GM19397 (cell line): ENCODE measurements at regions not wholly inside any gene's neighbourhood (a gene's known extent, or its start where the extent isn't known, plus 50 kb on each side); places are given as distances from the start of the nearest gene placed in this dataset.
"Not testable (repeated sequence)": the region's sequence is repeated elsewhere in the genome, so short reads cannot be mapped to it uniquely, and the experiment has no call there.

ENCODE experiments used
- ATAC-seq: cut with Tn5 transposase; IDR thresholded peaks from one replicate; pipeline ENCODE4 v1.9.1; 2021; ENCODE audit warnings: mild to moderate bottlenecking, moderate library complexity; ENCODE audit not compliant: unreplicated experiment

DNA sequence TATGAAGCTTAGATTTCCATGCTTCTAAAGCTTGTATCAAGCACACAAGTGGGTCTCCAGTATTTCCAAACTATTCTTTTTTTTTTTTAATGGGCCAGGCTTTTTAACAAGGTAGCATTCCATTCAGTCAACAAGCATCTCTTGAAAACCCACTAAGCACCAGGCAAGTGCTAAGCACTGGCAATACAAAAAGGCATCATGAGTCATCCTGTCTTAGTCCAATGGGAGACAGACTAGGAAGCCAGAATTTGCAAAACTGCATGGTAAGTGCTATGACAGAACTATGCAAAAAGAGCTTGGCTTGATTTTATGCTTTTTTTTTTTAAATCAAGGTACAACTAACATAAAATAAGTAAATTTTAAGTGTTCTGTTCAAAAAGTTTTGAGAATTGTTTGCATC is 109.3 kb upstream of the DST start:
- ATAC-seq, result no peak

DNA sequence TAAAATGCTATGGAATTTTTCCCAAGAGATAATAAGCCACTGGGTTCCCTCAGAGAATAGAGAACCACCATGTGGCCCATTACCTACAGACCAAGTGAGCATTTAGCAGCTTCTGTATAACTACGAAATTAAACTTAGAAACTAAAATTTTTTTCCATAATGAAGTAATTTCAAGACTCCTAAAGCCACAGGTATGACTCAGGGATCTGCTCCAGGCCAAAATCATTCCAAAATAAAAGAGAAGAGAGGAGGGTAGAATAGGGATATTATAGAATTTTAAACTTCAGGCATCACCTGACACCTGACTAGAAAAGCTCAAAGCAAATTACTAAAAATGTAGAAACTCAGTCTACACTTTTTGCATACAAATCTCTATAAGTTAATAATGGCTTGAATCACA is 108.9 kb upstream of the DST start:
- ATAC-seq, result no peak

DNA sequence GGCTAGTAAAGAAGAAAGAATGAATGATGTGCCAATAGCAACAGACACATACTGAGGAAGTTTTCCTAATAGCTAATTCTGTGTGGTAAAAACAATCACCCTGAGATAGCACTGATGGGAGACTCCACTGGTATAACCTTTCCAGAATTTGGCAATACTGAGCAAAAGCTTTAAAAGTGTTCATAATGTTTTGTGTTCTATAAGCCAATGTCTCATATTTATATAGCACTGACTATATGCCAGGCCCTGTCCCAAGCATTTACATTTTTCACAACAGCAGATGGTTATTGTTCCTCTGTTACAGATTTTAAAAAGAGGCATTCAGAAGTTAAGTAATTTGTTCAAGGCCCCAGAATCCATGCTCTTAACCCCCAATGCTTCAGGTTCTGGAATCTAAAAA is 108.0 kb upstream of the DST start:
- no peak for ATAC-seq

GRCh38 chr6:56749632-56750151 is 107.0 kb upstream of the DST start:
- no peak for ATAC-seq

GRCh38 chr6:56746767-56747504 is 104.2 kb upstream of the DST start:
- no peak for ATAC-seq

DNA sequence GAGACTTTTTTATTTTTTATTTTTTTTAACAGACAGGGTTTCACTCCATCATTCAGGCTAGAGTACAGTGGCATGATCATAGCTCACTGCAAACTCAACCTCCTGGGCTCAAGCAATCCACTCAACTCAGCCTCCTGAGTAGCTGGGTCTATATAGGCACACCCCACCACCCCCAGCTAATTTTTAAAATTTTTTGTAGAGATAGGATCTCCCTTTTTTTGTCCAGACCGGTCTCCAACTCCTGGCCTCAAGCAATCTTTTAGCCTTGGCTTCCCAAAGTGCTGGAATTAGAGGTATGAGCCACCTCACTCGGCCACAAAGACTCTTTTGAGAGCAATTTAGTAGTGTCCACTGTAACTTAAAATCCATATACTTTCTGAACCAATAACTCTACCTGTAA is 103.3 kb upstream of the DST start:
- ATAC-seq, result no peak

DNA sequence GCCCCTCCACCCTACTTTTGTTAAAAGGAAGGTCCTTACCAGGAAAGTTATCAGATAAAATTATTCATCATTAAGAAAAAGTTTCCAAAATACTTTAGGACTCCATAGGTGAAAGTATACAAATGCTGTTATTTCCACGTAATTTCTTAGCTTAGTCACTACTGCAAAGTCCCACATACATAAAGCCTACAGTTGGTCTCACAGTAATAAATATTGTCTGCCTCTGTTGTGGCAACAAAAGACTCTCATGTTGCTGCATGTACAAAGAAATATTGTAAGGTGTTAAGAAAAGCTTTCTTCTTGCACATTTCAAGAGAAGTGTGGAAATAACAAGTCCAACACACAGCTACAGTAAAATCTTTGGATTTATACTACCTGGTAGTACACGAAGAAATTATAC is 102.4 kb upstream of the DST start:
- no peak for ATAC-seq

- no peak for ATAC-seq
Measured at GRCh38 chr6:56744528-56744927, 101.8 kb upstream of the DST start.

GRCh38 chr6:56742122-56742791 is 99.6 kb upstream of the DST start:
- no peak for ATAC-seq

DNA sequence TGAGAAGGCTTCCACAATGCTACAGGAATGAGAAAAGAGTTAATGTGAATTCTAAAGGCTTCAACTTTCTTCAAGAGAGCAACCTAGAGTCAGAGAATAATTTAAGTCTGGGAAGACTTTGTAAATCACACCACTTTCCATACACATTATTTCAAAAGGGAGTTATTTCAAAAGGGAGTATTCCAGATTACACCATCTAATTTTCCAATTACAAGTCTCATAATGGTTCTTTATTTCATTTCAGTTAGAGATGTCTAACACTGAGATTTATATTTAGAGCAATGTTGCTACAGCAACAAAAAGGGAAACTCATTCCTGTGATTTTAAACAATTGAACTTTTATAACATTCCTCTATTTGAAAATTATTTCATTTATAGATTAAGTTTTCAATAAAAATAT is 98.8 kb upstream of the DST start:
- ATAC-seq, result no peak

DNA sequence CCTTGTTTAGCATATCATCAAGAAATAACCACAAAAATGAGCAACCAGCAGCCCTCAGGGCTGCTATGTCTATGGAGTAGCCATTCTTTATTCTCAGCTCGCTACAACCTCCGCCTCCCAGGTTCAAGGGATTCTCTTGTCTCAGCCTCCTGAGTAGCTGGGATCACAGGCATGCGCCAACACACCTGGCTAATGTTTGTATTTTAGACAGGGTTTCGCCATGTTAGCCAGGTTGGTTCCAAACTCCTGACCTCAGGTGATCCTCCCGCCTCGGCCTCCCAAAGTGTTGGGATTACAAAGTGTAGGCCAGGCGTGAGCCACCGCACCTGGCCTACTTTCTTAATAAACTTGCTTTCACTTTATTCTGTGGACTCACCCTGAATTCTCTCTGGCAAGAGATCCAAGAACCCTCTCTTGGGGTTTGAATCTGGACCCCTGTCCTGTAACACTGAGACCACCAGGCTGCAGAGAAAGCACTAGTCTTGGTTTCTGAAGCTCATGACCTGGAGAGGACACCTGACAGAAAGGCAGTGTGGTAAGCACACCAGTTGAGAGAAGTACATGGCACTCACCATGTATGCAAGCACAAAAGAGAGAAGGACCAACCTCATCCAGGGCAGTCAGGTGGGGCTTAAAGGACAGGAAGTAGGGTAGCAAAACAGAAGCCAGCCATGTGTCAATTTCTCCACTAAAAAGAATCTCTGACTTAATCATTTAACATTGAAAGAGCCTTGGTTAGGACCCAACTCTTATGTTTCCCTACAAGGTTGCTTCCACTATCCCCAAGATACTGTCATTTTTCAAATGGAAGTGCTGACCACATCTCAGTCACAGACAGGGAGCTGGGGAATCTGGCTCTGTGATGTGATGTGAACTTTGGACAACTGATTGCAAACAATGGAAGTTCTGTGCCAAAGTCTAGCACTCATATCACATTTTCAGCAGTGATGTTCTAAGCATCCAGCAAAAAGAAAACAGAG is 97.4 kb upstream of the DST start:
- ATAC-seq, result no peak

DNA sequence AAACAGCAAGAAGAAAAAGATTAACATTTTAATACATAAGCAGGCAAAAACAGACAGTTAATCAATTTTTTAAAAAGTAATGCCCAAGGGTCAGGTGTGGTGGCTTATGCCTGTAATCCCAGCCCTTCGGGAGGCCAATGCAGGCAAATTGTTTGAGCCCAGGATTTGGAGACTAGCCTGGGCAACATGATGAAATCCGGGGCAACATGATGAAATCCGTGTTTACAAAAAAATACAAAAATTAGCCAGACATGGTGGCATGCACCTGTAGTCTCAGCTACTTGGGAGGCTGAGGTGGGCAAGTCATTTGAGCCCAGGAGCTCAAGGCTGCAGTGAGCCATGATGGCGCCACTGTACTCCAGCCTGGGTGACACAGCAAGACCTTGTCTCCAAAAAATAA is 94.1 kb upstream of the DST start:
- no peak for ATAC-seq

GRCh38 chr6:56734335-56734734 is 91.6 kb upstream of the DST start:
- ATAC-seq, result no peak

DNA sequence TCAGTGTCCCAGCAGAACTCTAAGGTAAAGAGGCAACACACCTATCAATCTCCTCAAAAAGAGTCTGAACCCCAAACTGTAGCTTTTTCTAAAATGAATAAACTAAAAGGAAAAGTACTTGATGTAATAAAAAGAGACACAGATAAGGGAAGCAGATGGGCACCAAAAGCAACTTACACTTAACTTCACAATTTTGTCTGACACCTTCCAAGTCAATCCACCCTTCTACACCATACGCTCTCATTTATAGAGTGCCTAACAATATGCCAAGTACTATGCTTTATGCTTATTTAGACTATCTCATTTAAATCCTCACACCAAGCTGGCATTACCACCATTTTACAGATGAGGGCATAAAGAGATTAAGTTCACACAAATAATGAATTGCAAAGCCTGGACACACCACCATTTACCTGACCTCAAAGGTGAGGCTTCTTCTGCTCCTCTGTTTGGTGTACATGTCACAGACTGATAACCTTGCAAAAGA is 90.6 kb upstream of the DST start:
- no peak for ATAC-seq

DNA sequence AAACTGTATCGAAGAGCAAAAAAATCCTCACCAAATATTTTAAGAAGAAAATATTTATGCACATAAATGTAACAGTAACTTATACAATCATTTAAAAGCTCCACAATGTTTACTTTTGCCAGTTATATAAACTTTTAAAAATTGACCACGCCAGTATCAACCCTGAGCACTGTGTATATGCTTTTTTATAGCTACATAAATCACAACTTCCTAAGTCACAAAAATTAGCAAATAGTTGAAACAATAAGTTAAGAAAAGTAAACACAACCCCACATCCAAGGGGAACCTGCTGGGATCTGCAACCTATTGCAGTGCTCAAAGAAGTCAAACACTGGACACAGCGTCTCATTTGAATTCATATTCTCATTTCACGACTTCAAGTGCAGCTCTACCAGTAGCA is 89.8 kb upstream of the DST start:
- ATAC-seq, result no peak

DNA sequence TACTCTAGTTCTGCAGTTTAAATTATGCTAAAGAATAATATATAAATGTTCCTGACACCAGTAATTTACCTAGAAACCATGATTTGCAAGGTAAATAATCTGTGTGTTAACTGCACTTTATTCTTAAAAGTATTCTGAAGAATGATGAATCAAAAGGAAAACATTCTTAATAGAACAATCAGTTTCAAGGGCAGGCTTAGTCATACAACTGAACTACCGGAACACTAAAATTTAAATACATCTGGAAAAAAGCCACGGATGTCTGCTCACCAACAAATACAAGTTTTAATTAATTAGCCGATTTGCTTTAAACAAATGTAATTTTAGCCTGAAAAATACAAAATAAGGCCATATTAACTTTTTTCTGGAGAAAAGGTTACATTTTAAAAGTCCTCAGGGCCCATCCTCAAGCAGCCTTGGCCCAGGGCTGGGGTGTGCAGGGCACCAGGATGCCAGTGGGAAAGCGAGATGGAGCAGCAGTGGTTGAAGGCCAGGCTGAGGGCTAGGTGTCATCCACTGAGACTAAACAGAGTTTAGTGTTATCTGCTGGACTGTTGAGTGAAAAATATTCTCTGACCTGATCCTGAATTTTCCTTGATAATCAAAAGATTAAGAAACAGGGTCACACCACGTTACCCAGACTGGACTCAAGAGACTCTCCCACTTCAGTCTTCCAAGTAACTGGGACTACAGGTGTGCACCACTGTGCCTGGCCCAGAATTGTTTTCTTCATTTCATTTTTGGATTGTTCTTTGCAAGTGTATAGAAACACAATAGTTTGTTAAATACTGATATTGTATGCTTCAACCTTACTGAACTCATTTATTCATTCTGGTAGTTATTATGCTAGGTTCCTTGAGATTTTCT is 88.2 kb upstream of the DST start:
- no peak for ATAC-seq

DNA sequence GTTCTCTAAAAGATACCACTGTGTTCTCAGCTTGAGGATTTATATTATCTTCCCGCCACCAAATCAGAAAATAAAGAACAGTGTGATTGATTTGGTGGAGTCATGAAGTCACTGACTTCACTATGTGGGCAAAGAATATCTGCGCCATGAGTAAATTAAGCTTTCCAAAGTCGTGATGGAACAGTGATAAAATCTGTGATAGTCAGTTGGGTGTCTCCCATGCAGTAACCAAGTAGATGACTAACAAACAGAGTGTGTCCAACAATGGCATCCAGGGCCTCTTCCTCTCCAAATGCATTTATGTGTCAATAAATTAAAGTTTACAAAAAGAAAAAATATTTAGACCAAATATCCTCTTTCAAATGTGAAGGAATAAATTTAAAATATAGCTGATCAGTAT is 87.0 kb upstream of the DST start:
- no peak for ATAC-seq

GRCh38 chr6:56729166-56729565 is 86.5 kb upstream of the DST start:
- not testable (repeated sequence) for ATAC-seq

GRCh38 chr6:56727097-56727850 is 84.6 kb upstream of the DST start:
- no peak for ATAC-seq

DNA sequence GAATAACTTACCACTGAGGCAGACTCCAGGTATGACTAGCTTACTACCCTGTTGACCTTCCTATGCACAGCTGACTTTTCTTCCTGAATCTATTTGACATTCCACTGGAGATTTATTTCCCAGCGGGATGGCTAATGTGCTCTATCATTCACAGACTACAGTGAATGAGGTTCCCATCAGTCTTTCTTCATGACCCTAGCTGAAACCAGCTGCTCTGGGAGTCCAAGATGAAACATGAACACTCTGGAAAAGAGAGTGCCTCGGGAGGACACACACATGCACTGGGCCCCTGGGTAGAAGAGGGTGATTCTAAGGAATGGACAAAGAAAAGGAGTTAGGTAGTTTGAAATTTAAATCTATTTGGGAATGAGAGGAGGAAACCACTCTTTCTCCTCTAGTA is 82.6 kb upstream of the DST start:
- ATAC-seq, result no peak
